ENCODE measurements at regions not wholly inside any gene's neighbourhood (a gene's known extent, or its start where the extent isn't known, plus 50 kb on each side); places are given as distances from the start of the nearest gene placed in this dataset.

- RAD21 ChIA-PET (ENCODE audit: low non-redundant PET in 1 of 2, low total read pairs in 2 of 2, uncharacterized antibody in 2 of 2, unreplicated experiment in 2 of 2): no interaction called here
- intact Hi-C loops (cut with micrococcal nuclease): no loop called here
- TF ChIP-seq YY1 (IDR thresholded peaks at IDR 0.05; ENCODE audit: extremely low read depth, insufficient replicate concordance, low read depth, low read length) (no peak), ZNF274 (IDR thresholded peaks at IDR 0.05; ENCODE audit: low read depth, low read length) (no peak), POLR2AphosphoS5 (IDR thresholded peaks at IDR 0.05; ENCODE audit: low read depth, low read length) (no peak), POLR2A (IDR thresholded peaks at IDR 0.05; ENCODE audit: borderline replicate concordance, extremely low read depth, insufficient read depth, insufficient read length) (no peak), ZFX (IDR thresholded peaks at IDR 0.05) (no peak), TCF7L2 (IDR thresholded peaks at IDR 0.05; ENCODE audit: borderline replicate concordance, extremely low read depth, insufficient read depth, insufficient read length) (no peak), EGR1 (IDR thresholded peaks at IDR 0.05; ENCODE audit: low read depth) (no peak), SIN3A (IDR thresholded peaks at IDR 0.05; ENCODE audit: low read depth) (no peak), FOSL1 (IDR thresholded peaks at IDR 0.05; ENCODE audit: low read depth) (no peak), CEBPB (IDR thresholded peaks at IDR 0.05; ENCODE audit: low read depth) (no peak), CBX3 (IDR thresholded peaks at IDR 0.05; ENCODE audit: low read depth) (no peak)
- TF ChIP-seq, protein P1, sequence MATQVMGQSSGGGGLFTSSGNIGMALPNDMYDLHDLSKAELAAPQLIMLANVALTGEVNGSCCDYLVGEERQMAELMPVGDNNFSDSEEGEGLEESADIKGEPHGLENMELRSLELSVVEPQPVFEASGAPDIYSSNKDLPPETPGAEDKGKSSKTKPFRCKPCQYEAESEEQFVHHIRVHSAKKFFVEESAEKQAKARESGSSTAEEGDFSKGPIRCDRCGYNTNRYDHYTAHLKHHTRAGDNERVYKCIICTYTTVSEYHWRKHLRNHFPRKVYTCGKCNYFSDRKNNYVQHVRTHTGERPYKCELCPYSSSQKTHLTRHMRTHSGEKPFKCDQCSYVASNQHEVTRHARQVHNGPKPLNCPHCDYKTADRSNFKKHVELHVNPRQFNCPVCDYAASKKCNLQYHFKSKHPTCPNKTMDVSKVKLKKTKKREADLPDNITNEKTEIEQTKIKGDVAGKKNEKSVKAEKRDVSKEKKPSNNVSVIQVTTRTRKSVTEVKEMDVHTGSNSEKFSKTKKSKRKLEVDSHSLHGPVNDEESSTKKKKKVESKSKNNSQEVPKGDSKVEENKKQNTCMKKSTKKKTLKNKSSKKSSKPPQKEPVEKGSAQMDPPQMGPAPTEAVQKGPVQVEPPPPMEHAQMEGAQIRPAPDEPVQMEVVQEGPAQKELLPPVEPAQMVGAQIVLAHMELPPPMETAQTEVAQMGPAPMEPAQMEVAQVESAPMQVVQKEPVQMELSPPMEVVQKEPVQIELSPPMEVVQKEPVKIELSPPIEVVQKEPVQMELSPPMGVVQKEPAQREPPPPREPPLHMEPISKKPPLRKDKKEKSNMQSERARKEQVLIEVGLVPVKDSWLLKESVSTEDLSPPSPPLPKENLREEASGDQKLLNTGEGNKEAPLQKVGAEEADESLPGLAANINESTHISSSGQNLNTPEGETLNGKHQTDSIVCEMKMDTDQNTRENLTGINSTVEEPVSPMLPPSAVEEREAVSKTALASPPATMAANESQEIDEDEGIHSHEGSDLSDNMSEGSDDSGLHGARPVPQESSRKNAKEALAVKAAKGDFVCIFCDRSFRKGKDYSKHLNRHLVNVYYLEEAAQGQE (IDR thresholded peaks at IDR 0.05; ENCODE audit: low read depth): no peak
- TF ChIP-seq, protein P2, sequence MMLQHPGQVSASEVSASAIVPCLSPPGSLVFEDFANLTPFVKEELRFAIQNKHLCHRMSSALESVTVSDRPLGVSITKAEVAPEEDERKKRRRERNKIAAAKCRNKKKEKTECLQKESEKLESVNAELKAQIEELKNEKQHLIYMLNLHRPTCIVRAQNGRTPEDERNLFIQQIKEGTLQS (IDR thresholded peaks at IDR 0.05): no peak
- Histone ChIP-seq H3K4me1 (ENCODE audit: control insufficient read depth in 1 of 2, insufficient read depth in 2 of 2, low read length in 2 of 2) (no peaks in the 10 kb centered on the region), H4K20me1 (ENCODE audit: insufficient read depth) (no peaks in the 10 kb centered on the region), H3K27me3 (ENCODE audit: insufficient read depth, low read length) (no peaks in the 10 kb centered on the region), H3K9me3 (ENCODE audit: control insufficient read depth in 1 of 2, insufficient read depth in 1 of 2, low read depth in 1 of 2, low read length in 2 of 2) (peaks cover 0 to 3% of the 10 kb centered on the region in 2 experiments; a peak in 1 of 4 replicates), H3K79me2 (ENCODE audit: insufficient read depth, low read length) (no peaks in the 10 kb centered on the region), H3K4me3 (replicated peaks in 1 of 2; ENCODE audit: low read depth in 1 of 2, low read length in 2 of 2) (no peak overlapping the region), H3K27ac (ENCODE audit: low read depth, low read length) (no peak overlapping the region), H3K9me2 (ENCODE audit: insufficient read depth) (no peaks in the 10 kb centered on the region), H3K9ac (ENCODE audit: low read length) (no peak overlapping the region), H2AFZ (ENCODE audit: low read depth, low read length, poor library complexity, severe bottlenecking) (no peak overlapping the region), H3K36me3 (ENCODE audit: control insufficient read depth in 1 of 2, insufficient read depth in 2 of 2, low read length in 2 of 2) (no peaks in the 10 kb centered on the region), H3K4me2 (ENCODE audit: low read length) (no peak overlapping the region)
- no TSS peak for BruUV-seq (replicated peaks)
- CTCF ChIA-PET: no interaction called here
- no peak for DNase-seq (ENCODE audit: low read depth, low spot score)
- no peak for ATAC-seq
- POLR2A ChIA-PET: no interaction called here
Observed at GRCh38 chr12:24742378-24742777, 206.5 kb downstream of the BCAT1 start.

All from HCT116 (cell line).